ENCODE measurements at regions not wholly inside any gene's neighbourhood (a gene's known extent, or its start where the extent isn't known, plus 50 kb on each side); places are given as distances from the start of the nearest gene placed in this dataset.

DNA sequence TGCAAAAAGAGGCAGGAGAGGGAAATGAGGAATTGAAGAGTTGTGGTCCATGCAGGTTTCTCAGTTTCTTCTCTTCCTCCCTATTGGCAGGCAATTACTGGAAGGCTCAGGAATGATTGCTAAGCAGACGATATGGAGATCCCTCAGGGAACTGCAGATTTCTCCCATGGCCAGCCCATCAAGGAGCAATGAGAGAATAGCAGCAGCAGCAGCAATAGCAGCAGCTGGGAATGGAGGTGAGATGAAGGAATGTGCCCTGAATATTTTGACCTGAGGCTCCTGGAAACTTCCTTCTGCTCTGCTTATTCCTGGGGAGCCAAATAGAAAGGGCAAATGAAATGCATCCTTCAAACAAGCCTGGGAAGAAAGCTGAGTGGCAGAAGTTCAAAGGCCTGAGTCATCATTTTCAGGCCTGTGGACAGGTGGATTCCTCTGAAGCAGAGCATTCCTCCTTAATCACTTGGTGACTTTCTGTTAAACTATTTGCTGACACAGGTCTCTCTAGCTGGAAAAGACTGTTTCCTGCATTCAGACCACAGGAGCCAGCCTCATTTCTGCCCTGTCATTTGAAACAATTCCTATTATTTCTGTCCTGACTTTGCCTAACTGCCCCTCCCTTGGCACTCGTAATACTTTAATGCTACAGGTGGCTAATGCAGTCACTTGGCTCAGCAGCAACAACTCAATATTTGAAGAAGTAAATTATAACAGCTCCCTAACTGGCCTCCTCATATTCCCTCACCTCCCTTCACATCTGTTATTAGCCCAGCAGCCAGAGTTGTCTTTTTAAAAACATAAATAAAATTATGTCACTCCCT is 146.9 kb upstream of the GADL1 start:
- intact Hi-C loops (cut with micrococcal nuclease): no loop called here
- H3K27me3 ChIP-seq (ENCODE audit: insufficient read depth, low read length): no peaks in the 10 kb centered on the region
- H3K9ac ChIP-seq (ENCODE audit: low read length): no peak overlapping the region
- peak overlapping the region in 1 of 2 experiments; percentile 20; a peak in 1 of 4 replicates for H3K4me3 ChIP-seq (replicated peaks in 1 of 2; ENCODE audit: low read depth in 1 of 2, low read length in 2 of 2)
- no peaks in the 10 kb centered on the region for H4K20me1 ChIP-seq (ENCODE audit: insufficient read depth)
- peak; percentile 95 for ATAC-seq
- peaks cover 6 to 26% of the 10 kb centered on the region in 2 experiments; a peak in 3 of 4 replicates for H3K4me1 ChIP-seq (ENCODE audit: control insufficient read depth in 1 of 2, insufficient read depth in 2 of 2, low read length in 2 of 2)
- H3K4me2 ChIP-seq (ENCODE audit: low read length): peak overlapping the region; percentile 50
- ChIA-PET POLR2A (no interaction called here), CTCF (no interaction called here), RAD21 (ENCODE audit: low non-redundant PET in 1 of 2, low total read pairs in 2 of 2, uncharacterized antibody in 2 of 2, unreplicated experiment in 2 of 2) (no interaction called here)
- no peak; the same call in 1 of the 2 replicates for TF ChIP-seq SRF (IDR thresholded peaks at IDR 0.05; ENCODE audit: low read depth)
- peak; percentile 88 for TF ChIP-seq FOSL1 (IDR thresholded peaks at IDR 0.05; ENCODE audit: low read depth)
- TF ChIP-seq, protein P1, sequence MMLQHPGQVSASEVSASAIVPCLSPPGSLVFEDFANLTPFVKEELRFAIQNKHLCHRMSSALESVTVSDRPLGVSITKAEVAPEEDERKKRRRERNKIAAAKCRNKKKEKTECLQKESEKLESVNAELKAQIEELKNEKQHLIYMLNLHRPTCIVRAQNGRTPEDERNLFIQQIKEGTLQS (IDR thresholded peaks at IDR 0.05): no peak
- TF ChIP-seq EZH2phosphoT487 (IDR thresholded peaks at IDR 0.05; ENCODE audit: borderline replicate concordance): no peak
- TF ChIP-seq JUND (IDR thresholded peaks at IDR 0.05): peak; percentile 86
- TF ChIP-seq POLR2AphosphoS5 (IDR thresholded peaks at IDR 0.05; ENCODE audit: low read depth, low read length): peak; percentile 46; the same call in 1 of the 2 replicates
- TF ChIP-seq TCF7L2 (IDR thresholded peaks at IDR 0.05; ENCODE audit: borderline replicate concordance, extremely low read depth, insufficient read depth, insufficient read length): peak; percentile 82
- TF ChIP-seq ZNF274 (IDR thresholded peaks at IDR 0.05; ENCODE audit: low read depth, low read length): no peak
- peak; percentile 57 for TF ChIP-seq CEBPB (IDR thresholded peaks at IDR 0.05; ENCODE audit: low read depth)
- peak; percentile 37; the same call in 1 of the 2 replicates for TF ChIP-seq MAX (IDR thresholded peaks at IDR 0.05)
- TF ChIP-seq SP1 (IDR thresholded peaks at IDR 0.05; ENCODE audit: low read depth): peak; percentile 72
- TF ChIP-seq ZFX (IDR thresholded peaks at IDR 0.05): no peak
- peak; percentile 83 for TF ChIP-seq SIN3A (IDR thresholded peaks at IDR 0.05; ENCODE audit: low read depth)
- TF ChIP-seq CBX3 (IDR thresholded peaks at IDR 0.05; ENCODE audit: low read depth): peak; percentile 66
- H3K9me3 ChIP-seq (ENCODE audit: control insufficient read depth in 1 of 2, insufficient read depth in 1 of 2, low read depth in 1 of 2, low read length in 2 of 2): no peaks in the 10 kb centered on the region; a peak in 1 of 4 replicates
- no peak overlapping the region for H2AFZ ChIP-seq (ENCODE audit: low read depth, low read length, poor library complexity, severe bottlenecking)
- DNase-seq (ENCODE audit: low read depth, low spot score): peak; percentile 64
- no peaks in the 10 kb centered on the region for H3K9me2 ChIP-seq (ENCODE audit: insufficient read depth)
- H3K36me3 ChIP-seq (ENCODE audit: control insufficient read depth in 1 of 2, insufficient read depth in 2 of 2, low read length in 2 of 2): no peaks in the 10 kb centered on the region
- H3K79me2 ChIP-seq (ENCODE audit: insufficient read depth, low read length): no peaks in the 10 kb centered on the region
- BruUV-seq (replicated peaks): no TSS peak
- H3K27ac ChIP-seq (ENCODE audit: low read depth, low read length): peak overlapping the region; percentile 30; the same call in 1 of the 2 replicates

All from HCT116 (cell line).